Dendritic cell treated with granulocyte-macrophage colony-stimulating factor and Interleukin-4, amounts not matched to agents 40 ng/mL and 50 ng/mL, for 4 days (primary cell): ENCODE measurements at regions not wholly inside any gene's neighbourhood (a gene's known extent, or its start where the extent isn't known, plus 50 kb on each side); places are given as distances from the start of the nearest gene placed in this dataset.

Experiments used
- H3K27ac Mint-ChIP-seq: one replicate; pipeline ENCODE4 v1.8.0; 2022; ENCODE audit warnings: mild to moderate bottlenecking, mixed read lengths
- H3K27me3 Mint-ChIP-seq: one replicate; pipeline ENCODE4 v1.8.0; 2022; ENCODE audit warnings: mild to moderate bottlenecking, mixed read lengths
- H3K36me3 Mint-ChIP-seq: one replicate; pipeline ENCODE4 v1.8.0; 2022; ENCODE audit warnings: low read depth, mixed read lengths
- H3K4me1 Mint-ChIP-seq: one replicate; pipeline ENCODE4 v1.8.0; 2022; ENCODE audit warnings: low read depth, mixed read lengths
- H3K4me3 Mint-ChIP-seq: one replicate; pipeline ENCODE4 v1.8.0; 2022; ENCODE audit warnings: mild to moderate bottlenecking, moderate library complexity, mixed read lengths
- H3K9me3 Mint-ChIP-seq: one replicate; pipeline ENCODE4 v1.8.0; 2022; ENCODE audit warnings: mixed read lengths
- intact Hi-C: fragments of 100-400 bp; cut with micrococcal nuclease; formaldehyde crosslinking; loops from one replicate; pipeline ENCODE4 v1.15.0; 2022

DNA sequence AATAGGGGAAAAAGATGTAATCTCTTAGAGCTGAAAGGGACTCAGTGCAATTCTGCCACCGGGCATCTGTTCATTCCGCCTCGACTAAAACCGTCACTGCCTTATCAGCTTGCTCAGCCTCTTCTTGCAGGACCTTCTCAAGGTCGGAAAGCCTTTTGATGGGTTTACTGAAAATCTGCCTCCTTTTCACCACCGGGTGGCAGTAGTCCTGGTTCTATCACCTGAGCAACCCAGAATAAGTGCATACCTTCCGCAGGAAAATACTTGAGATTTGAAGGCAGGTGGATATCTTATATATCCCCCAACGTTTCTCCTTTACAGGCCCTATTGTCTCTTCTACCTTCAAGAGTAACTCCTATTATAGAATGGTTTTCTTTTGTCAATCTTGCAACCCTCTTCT lies 103.4 kb upstream of the PAK3 start:
- H3K27ac Mint-ChIP-seq: no peak overlapping the region
- intact Hi-C loops: loop anchor here (5.0 kb wide), 2 partner anchors 105 to 250 kb away; partner anchors contain the start of gene PAK3
- H3K9me3 Mint-ChIP-seq: no peaks in the 10 kb centered on the region
- H3K36me3 Mint-ChIP-seq: no peaks in the 10 kb centered on the region
- H3K27me3 Mint-ChIP-seq: peaks cover 9% of the 10 kb centered on the region
- no peak overlapping the region for H3K4me3 Mint-ChIP-seq
- H3K4me1 Mint-ChIP-seq: no peaks in the 10 kb centered on the region

- no peak overlapping the region for H3K4me3 Mint-ChIP-seq
- peaks cover 11% of the 10 kb centered on the region for H3K27me3 Mint-ChIP-seq
These were observed 106.1 kb upstream of the PAK3 start for GRCh38 chrX:110989869-110990268.

GRCh38 chrX:110989447-110989846 lies 106.5 kb upstream of the PAK3 start:
- no peaks in the 10 kb centered on the region for H3K4me1 Mint-ChIP-seq
- H3K27me3 Mint-ChIP-seq: peaks cover 11% of the 10 kb centered on the region
- no peak overlapping the region for H3K27ac Mint-ChIP-seq
- H3K9me3 Mint-ChIP-seq: no peaks in the 10 kb centered on the region
- no peaks in the 10 kb centered on the region for H3K36me3 Mint-ChIP-seq
- intact Hi-C loops: no loop called here
- H3K4me3 Mint-ChIP-seq: no peak overlapping the region

More at GRCh38 chrX:110989869-110990268, 106.1 kb upstream of the PAK3 start:
- Mint-ChIP-seq H3K4me1 (no peaks in the 10 kb centered on the region), H3K9me3 (no peaks in the 10 kb centered on the region), H3K27ac (no peak overlapping the region), H3K36me3 (no peaks in the 10 kb centered on the region)
- intact Hi-C loops: loop anchor here (5.0 kb wide), 2 partner anchors 107 to 252 kb away; partner anchors contain the start of gene PAK3

DNA sequence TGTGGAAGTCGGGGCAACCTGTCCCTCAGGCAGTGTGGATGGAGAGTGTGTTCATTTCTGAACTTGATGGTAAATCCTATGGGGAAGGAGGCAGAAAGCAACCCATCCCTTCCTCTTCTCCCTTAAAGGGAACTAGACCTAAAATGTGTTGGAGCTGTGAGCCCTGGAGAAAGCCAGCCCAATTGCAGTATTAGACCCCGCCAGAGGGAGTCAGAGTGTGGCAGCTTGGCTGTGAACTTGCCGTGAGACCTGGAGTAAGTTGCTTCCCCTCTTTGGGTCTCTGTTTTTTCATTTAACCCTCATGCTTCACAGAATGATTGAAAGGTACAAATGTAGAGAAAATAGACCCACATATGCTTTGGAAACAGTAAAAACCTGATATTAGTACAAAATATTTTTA lies 108.7 kb upstream of the PAK3 start:
- no peaks in the 10 kb centered on the region for H3K4me1 Mint-ChIP-seq
- no peaks in the 10 kb centered on the region for H3K36me3 Mint-ChIP-seq

DNA sequence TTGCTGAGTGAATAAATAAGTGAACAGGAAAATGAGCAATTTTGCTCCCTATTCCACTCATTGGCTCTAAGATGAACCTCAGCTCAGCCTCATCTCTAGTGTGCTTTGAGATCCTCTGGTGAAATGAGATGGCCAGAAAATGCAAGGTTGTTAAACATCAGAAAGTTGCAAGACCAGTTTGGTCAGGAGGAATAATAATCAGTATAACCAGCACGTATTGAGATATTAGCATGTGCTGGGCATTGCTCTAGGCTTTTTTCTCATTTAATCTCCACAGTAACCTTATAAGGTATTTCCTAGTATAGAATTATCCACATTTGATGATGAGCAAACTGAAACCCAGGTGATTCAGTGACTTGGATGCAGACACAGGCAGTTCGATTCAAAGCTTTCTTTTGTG lies 110.5 kb upstream of the PAK3 start:
- Mint-ChIP-seq H3K27me3 (peaks cover 8% of the 10 kb centered on the region), H3K4me3 (no peak overlapping the region), H3K36me3 (no peaks in the 10 kb centered on the region), H3K4me1 (no peaks in the 10 kb centered on the region), H3K27ac (no peak overlapping the region), H3K9me3 (no peaks in the 10 kb centered on the region)
- intact Hi-C loops: no loop called here

More for the DNA sequence above, 108.7 kb upstream of the PAK3 start:
- Mint-ChIP-seq H3K27me3 (peaks cover 13% of the 10 kb centered on the region), H3K27ac (no peak overlapping the region), H3K9me3 (no peaks in the 10 kb centered on the region), H3K4me3 (no peak overlapping the region)
- intact Hi-C loops: no loop called here

DNA sequence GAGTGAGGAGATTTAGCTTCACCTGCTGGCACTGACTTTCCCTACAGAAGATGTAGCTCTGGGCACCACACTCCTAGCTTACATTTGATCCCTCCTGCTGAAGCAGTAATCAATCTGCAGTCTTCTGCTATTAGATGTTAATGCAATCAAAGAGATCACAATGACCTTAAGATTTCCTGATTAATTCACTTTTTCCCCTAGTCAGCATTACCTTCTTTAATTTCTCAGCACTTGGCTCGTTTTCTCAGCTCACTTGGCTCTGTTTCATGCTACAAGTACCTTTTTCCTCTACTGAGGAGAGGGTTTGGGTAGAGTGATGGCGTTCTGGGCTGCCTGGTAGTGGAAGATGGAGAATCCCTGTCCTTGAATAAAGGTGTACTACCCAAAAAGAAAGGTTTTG lies 113.0 kb upstream of the PAK3 start:
- intact Hi-C loops: no loop called here
- H3K27me3 Mint-ChIP-seq: peaks cover 11% of the 10 kb centered on the region
- H3K4me1 Mint-ChIP-seq: no peaks in the 10 kb centered on the region
- H3K36me3 Mint-ChIP-seq: no peaks in the 10 kb centered on the region
- no peak overlapping the region for H3K4me3 Mint-ChIP-seq
- no peak overlapping the region for H3K27ac Mint-ChIP-seq
- H3K9me3 Mint-ChIP-seq: no peaks in the 10 kb centered on the region

GRCh38 chrX:110966839-110967238 lies 129.2 kb upstream of the PAK3 start:
- no peaks in the 10 kb centered on the region for H3K36me3 Mint-ChIP-seq
- H3K4me3 Mint-ChIP-seq: no peak overlapping the region
- no peaks in the 10 kb centered on the region for H3K27me3 Mint-ChIP-seq
- H3K9me3 Mint-ChIP-seq: no peaks in the 10 kb centered on the region
- intact Hi-C loops: no loop called here
- H3K27ac Mint-ChIP-seq: no peak overlapping the region
- H3K4me1 Mint-ChIP-seq: peaks cover 5% of the 10 kb centered on the region

DNA sequence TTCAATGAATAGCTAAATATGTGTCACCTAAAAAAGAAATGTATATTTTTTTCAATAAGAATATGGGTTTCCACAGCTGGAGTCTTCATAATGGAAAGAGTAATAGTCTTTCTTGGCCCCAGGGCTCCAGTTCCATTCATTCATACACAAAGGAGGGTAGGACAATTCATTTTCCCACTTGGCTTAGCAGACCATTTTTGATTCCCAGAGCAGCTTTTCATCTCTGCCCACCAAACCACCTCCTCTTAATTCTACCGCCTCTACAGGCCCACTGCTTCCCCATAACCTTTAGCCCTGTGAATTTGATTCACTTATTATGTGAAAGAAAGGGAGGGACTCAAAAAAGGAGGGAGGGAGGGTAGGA lies 129.9 kb upstream of the PAK3 start:
- intact Hi-C loops: no loop called here
- H3K36me3 Mint-ChIP-seq: no peaks in the 10 kb centered on the region
- no peak overlapping the region for H3K27ac Mint-ChIP-seq
- no peak overlapping the region for H3K4me3 Mint-ChIP-seq
- H3K4me1 Mint-ChIP-seq: peaks cover 5% of the 10 kb centered on the region
- H3K27me3 Mint-ChIP-seq: no peaks in the 10 kb centered on the region
- no peaks in the 10 kb centered on the region for H3K9me3 Mint-ChIP-seq

DNA sequence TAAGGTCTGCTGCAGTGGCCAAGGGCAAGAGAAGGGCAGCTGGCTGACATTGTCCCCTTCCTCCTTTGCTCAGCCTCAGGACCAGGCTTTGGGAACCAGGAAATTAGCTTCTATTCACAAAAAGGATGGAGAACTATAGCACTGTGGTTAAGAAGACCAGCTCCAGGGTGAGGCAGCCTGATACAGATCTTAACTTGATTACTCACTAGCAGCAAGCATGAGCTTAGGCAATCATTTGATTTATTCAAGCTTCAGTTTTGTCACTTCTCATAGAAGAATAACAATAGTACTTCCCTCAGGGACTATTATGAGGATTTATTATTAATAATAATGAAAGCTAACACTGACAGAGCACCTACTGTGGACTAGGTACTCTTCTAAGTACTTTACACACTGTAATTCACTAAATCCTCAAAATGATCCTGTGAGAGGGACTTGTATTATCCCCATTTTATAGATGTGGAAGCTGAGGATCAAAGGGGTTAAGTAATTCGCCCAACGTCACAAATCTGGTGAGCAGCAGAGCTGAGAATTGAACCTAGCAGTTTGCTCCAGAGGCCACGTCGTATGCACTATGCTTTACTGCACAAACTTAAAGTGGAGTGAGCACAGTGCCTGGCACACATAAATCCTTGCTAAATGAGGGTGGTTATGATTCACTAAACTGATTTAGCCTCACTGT lies 130.4 kb upstream of the PAK3 start:
- Mint-ChIP-seq H3K9me3 (no peaks in the 10 kb centered on the region), H3K4me3 (no peak overlapping the region), H3K36me3 (no peaks in the 10 kb centered on the region), H3K27ac (no peak overlapping the region), H3K4me1 (peaks cover 5% of the 10 kb centered on the region), H3K27me3 (no peaks in the 10 kb centered on the region)
- intact Hi-C loops: no loop called here

DNA sequence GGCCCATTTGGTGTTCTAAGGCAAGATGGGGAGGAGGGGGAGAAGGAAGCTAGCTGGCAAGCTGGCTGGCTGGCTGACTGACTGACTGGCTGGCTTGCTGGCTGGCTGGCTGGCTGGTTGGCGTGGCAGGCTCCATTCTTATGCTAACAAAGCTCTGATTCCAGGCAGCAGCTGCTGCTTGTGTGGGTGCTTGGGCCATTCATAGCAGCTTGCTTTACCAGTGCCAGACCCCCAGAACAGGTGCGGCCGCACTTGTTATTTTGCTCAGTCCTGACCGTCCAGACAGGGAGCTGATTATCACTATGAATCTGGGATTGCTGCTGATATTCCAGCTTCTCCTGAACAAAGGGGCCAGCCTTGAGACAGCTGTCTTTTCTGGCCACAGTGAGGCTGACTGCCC lies 131.2 kb upstream of the PAK3 start:
- H3K4me1 Mint-ChIP-seq: peaks cover 5% of the 10 kb centered on the region
- intact Hi-C loops: no loop called here
- no peak overlapping the region for H3K4me3 Mint-ChIP-seq
- H3K36me3 Mint-ChIP-seq: no peaks in the 10 kb centered on the region
- H3K9me3 Mint-ChIP-seq: no peaks in the 10 kb centered on the region
- H3K27me3 Mint-ChIP-seq: no peaks in the 10 kb centered on the region
- no peak overlapping the region for H3K27ac Mint-ChIP-seq

GRCh38 chrX:110962451-110962850 lies 133.5 kb upstream of the PAK3 start:
- H3K4me1 Mint-ChIP-seq: peaks cover 5% of the 10 kb centered on the region
- H3K36me3 Mint-ChIP-seq: no peaks in the 10 kb centered on the region
- no peaks in the 10 kb centered on the region for H3K9me3 Mint-ChIP-seq
- H3K27me3 Mint-ChIP-seq: no peaks in the 10 kb centered on the region
- no peak overlapping the region for H3K27ac Mint-ChIP-seq
- intact Hi-C loops: no loop called here
- H3K4me3 Mint-ChIP-seq: no peak overlapping the region

- intact Hi-C loops: no loop called here
- Mint-ChIP-seq H3K4me3 (no peak overlapping the region), H3K9me3 (no peaks in the 10 kb centered on the region), H3K4me1 (no peaks in the 10 kb centered on the region), H3K27ac (no peak overlapping the region), H3K36me3 (no peaks in the 10 kb centered on the region), H3K27me3 (no peaks in the 10 kb centered on the region)
These were observed 140.3 kb upstream of the PAK3 start for GRCh38 chrX:110955706-110956105.

- no peaks in the 10 kb centered on the region for H3K4me1 Mint-ChIP-seq
- H3K36me3 Mint-ChIP-seq: no peaks in the 10 kb centered on the region
- H3K9me3 Mint-ChIP-seq: no peaks in the 10 kb centered on the region
- no peaks in the 10 kb centered on the region for H3K27me3 Mint-ChIP-seq
- intact Hi-C loops: no loop called here
- H3K27ac Mint-ChIP-seq: no peak overlapping the region
- no peak overlapping the region for H3K4me3 Mint-ChIP-seq
These were observed 141.4 kb upstream of the PAK3 start for GRCh38 chrX:110954428-110955100.

DNA sequence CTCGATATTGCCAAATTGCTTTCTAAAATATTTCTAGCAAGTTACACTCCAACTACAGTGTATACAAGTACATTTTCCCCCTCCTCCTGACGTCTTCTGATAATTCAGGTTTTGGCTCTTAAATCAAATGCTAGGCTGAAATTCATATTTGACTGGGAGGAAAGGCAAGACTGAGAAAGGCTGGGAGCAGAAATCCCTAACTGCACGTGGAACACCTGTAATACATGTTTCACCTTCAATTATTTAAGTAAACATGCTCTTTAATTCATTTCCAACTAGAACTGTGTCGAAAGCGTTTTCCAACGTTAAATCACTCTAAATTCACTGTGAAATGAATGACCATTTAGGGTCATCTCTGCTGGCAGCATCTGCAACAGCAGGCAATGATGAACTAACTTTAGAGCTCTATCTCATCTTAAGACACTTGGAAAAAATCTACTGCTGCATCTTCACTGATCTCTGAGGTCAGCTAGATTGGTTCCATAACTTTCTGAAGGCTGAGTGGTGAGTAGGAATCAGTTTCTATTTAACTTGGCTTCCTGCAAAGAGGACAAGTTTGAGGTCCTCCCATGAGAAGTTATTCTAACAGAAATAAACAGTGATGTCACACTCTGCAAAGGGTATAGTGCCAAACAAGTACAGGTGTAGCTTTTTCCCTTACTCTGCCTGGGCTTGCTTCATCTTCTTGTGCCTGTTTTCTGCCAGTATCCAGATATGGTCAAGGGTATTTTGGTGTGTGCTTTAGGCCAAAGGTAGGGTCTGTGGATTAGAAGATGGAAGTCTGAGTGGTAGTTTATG lies 144.3 kb upstream of the PAK3 start:
- peaks cover 2% of the 10 kb centered on the region for H3K27me3 Mint-ChIP-seq
- H3K4me3 Mint-ChIP-seq: no peak overlapping the region
- intact Hi-C loops: no loop called here
- H3K27ac Mint-ChIP-seq: no peak overlapping the region
- no peaks in the 10 kb centered on the region for H3K36me3 Mint-ChIP-seq
- H3K4me1 Mint-ChIP-seq: no peaks in the 10 kb centered on the region
- no peaks in the 10 kb centered on the region for H3K9me3 Mint-ChIP-seq
